H9 (cell line): ENCODE measurements at regions not wholly inside any gene's neighbourhood (a gene's known extent, or its start where the extent isn't known, plus 50 kb on each side); places are given as distances from the start of the nearest gene placed in this dataset.

ENCODE experiments used
- DNase-seq: peaks from one replicate; pipeline ENCODE4 v3.0.0-alpha.2; 2017
- H2AFZ ChIP-seq: one replicate; pipeline ENCODE4 v1.6.1; 2013; ENCODE audit warnings: mild to moderate bottlenecking, low read length, control low read depth, moderate library complexity
- H2AK5ac ChIP-seq: 2 replicates; pipeline ENCODE4 v1.6.1; 2013; ENCODE audit warnings: low read length, control low read depth, mixed read lengths; ENCODE audit not compliant: insufficient read length
- H2BK120ac ChIP-seq: one replicate; pipeline ENCODE4 v1.6.1; 2013; ENCODE audit warnings: low read depth, mild to moderate bottlenecking, low read length, control low read depth, inconsistent platforms; ENCODE audit not compliant: poor library complexity, severe bottlenecking
- H2BK12ac ChIP-seq: 2 replicates; pipeline ENCODE4 v1.6.1; 2013; ENCODE audit warnings: low read length, control low read depth, mixed read lengths, low read depth; ENCODE audit not compliant: insufficient read length
- H2BK15ac ChIP-seq: 2 replicates; pipeline ENCODE4 v1.6.1; 2013; ENCODE audit warnings: low read depth, low read length, control low read depth
- H2BK20ac ChIP-seq: one replicate; pipeline ENCODE4 v1.6.1; 2013; ENCODE audit warnings: low read depth, mild to moderate bottlenecking, low read length, control low read depth, inconsistent platforms; ENCODE audit not compliant: poor library complexity, severe bottlenecking
- H2BK5ac ChIP-seq: 2 replicates; pipeline ENCODE4 v1.6.1; 2013; ENCODE audit warnings: low read length, control low read depth, mixed read lengths; ENCODE audit not compliant: insufficient read length
- H3K14ac ChIP-seq: 2 replicates; pipeline ENCODE4 v1.6.1; 2013; ENCODE audit warnings: low read length, control low read depth; ENCODE audit not compliant: insufficient read depth
- H3K18ac ChIP-seq: 2 replicates; pipeline ENCODE4 v1.6.1; 2013; ENCODE audit warnings: low read depth, mild to moderate bottlenecking, mixed read lengths, low read length, control low read depth; ENCODE audit not compliant: insufficient read length
- H3K23ac ChIP-seq: 2 replicates; pipeline ENCODE4 v1.6.1; 2013; ENCODE audit warnings: low read length, control low read depth, mixed read lengths, low read depth; ENCODE audit not compliant: insufficient read length
- H3K23me2 ChIP-seq: 2 replicates; pipeline ENCODE4 v1.6.1; 2013; ENCODE audit warnings: low read depth, mild to moderate bottlenecking, mixed read lengths, low read length, control low read depth; ENCODE audit not compliant: insufficient read length, poor library complexity, severe bottlenecking
- H3K27ac ChIP-seq: 2 replicates; pipeline ENCODE4 v1.5.1; 2013; ENCODE audit warnings: low read length, control low read depth, mixed read lengths, low read depth; ENCODE audit not compliant: insufficient read length
- H3K27me3 ChIP-seq: 2 replicates; pipeline ENCODE4 v1.6.1; 2013; ENCODE audit warnings: low read length, control low read depth, inconsistent platforms; ENCODE audit not compliant: insufficient read depth
- H3K4ac ChIP-seq: 2 replicates; pipeline ENCODE4 v1.6.1; 2013; ENCODE audit warnings: low read depth, mild to moderate bottlenecking, control low read depth, inconsistent platforms, low read length, moderate library complexity
- H3K4me1 ChIP-seq: 2 replicates; pipeline ENCODE4 v1.6.1; 2013; ENCODE audit warnings: low read length, control low read depth, inconsistent platforms; ENCODE audit not compliant: insufficient read depth
- H3K4me2 ChIP-seq: 2 replicates; pipeline ENCODE4 v1.6.1; 2013; ENCODE audit warnings: low read length, control low read depth, mixed read lengths; ENCODE audit not compliant: insufficient read length, insufficient read depth
- H3K56ac ChIP-seq: 2 replicates; pipeline ENCODE4 v1.6.1; 2013; ENCODE audit warnings: low read depth, mild to moderate bottlenecking, mixed read lengths, low read length, control low read depth; ENCODE audit not compliant: insufficient read length
- H3K79me1 ChIP-seq: 2 replicates; pipeline ENCODE4 v1.6.1; 2013; ENCODE audit warnings: low read depth, mild to moderate bottlenecking, moderate library complexity, low read length, control low read depth, inconsistent platforms; ENCODE audit not compliant: insufficient read depth, poor library complexity, severe bottlenecking
- H3K79me2 ChIP-seq: 2 replicates; pipeline ENCODE4 v1.6.1; 2013; ENCODE audit warnings: low read length, control low read depth, inconsistent platforms; ENCODE audit not compliant: insufficient read depth
- H3K9ac ChIP-seq: 2 replicates; pipeline ENCODE4 v1.6.1; 2013; ENCODE audit warnings: low read length, control low read depth, mixed read lengths; ENCODE audit not compliant: insufficient read length; ENCODE audit errors: extremely low read depth
- H3K9me3 ChIP-seq: one replicate; pipeline ENCODE4 v1.6.1; 2013; ENCODE audit warnings: low read depth, low read length, inconsistent platforms; ENCODE audit not compliant: control insufficient read depth
- H3T11ph ChIP-seq: one replicate; pipeline ENCODE4 v1.6.1; 2013; ENCODE audit warnings: mild to moderate bottlenecking, low read length, control low read depth, inconsistent platforms
- H4K20me1 ChIP-seq: one replicate; pipeline ENCODE4 v1.6.1; 2013; ENCODE audit not compliant: control insufficient read depth, insufficient read length, insufficient read depth
- H4K5ac ChIP-seq: 2 replicates; pipeline ENCODE4 v1.6.1; 2013; ENCODE audit warnings: low read depth, mild to moderate bottlenecking, mixed read lengths, low read length, control low read depth; ENCODE audit not compliant: insufficient read length
- H4K8ac ChIP-seq: replicated peaks from 2 replicates; pipeline ENCODE4 v1.6.1; 2013; ENCODE audit warnings: low read length, control low read depth, mixed read lengths, low read depth; ENCODE audit not compliant: insufficient read length
- H4K91ac ChIP-seq: 2 replicates; pipeline ENCODE4 v1.6.1; 2013; ENCODE audit warnings: low read depth, mild to moderate bottlenecking, moderate library complexity, mixed read lengths, low read length, control low read depth; ENCODE audit not compliant: insufficient read length
- H3K27ac Mint-ChIP-seq, 3 experiments: 2 replicates in 2 of 3; 3 replicates in 1 of 3; pipeline ENCODE4 v1.8.0; 2020 to 2021; ENCODE audit warnings: mixed read lengths in 3 of 3, mild to moderate bottlenecking in 1 of 3, moderate library complexity in 1 of 3
- H3K27me3 Mint-ChIP-seq: 2 replicates; pipeline ENCODE4 v1.8.0; 2021; ENCODE audit warnings: low read depth, mild to moderate bottlenecking, moderate library complexity, mixed read lengths
- H3K36me3 Mint-ChIP-seq, 3 experiments: 2 replicates in 2 of 3; 3 replicates in 1 of 3; pipeline ENCODE4 v1.8.0; 2020 to 2021; ENCODE audit warnings: low read depth in 3 of 3, mixed read lengths in 3 of 3; ENCODE audit not compliant: insufficient read depth in 1 of 3
- H3K4me1 Mint-ChIP-seq, 2 experiments: 2 replicates each; pipeline ENCODE4 v1.8.0; 2020; ENCODE audit warnings: mixed read lengths in 2 of 2
- H3K4me3 Mint-ChIP-seq, 2 experiments: 2 replicates in 1 of 2; 3 replicates in 1 of 2; pipeline ENCODE4 v1.8.0; 2020 to 2021; ENCODE audit warnings: mild to moderate bottlenecking in 2 of 2, mixed read lengths in 2 of 2, moderate library complexity in 1 of 2
- H3K9me3 Mint-ChIP-seq, 2 experiments: 2 replicates in 1 of 2; 3 replicates in 1 of 2; pipeline ENCODE4 v1.8.0; 2020; ENCODE audit warnings: mild to moderate bottlenecking in 2 of 2, mixed read lengths in 2 of 2, moderate library complexity in 1 of 2
- CTCF ChIP-seq: fragments of 200-600 bp; sonication (generic); conservative IDR thresholded peaks from 3 replicates; pipeline ENCODE4 v1.8.0; 2021; ENCODE audit warnings: antibody characterized with exemption, mild to moderate bottlenecking
- WGBS: extraction: QIAGEN DNeasy Blood & Tissue Kit; methylation state at CpG from one replicate; pipeline ENCODE4 v1.1.7; 2013; ENCODE audit warnings: missing lambda C conversion rate, low lambda C conversion rate, mixed read lengths; ENCODE audit not compliant: insufficient read length; ENCODE audit errors: extremely low coverage; 5-methylcytosine and 5-hydroxymethylcytosine counted together

- Histone ChIP-seq H3K23ac (no peak overlapping the region), H4K20me1 (no peaks in the 10 kb centered on the region), H3K79me2 (no peaks in the 10 kb centered on the region), H4K5ac (no peak overlapping the region), H3K14ac (no peak overlapping the region), H2BK5ac (no peak overlapping the region), H3K4ac (no peak overlapping the region), H3K27ac (no peak overlapping the region), H3K56ac (no peak overlapping the region), H3K9me3 (no peaks in the 10 kb centered on the region), H2BK15ac (no peak overlapping the region), H3K79me1 (no peaks in the 10 kb centered on the region), H2BK20ac (no peak overlapping the region), H3K27me3 (no peaks in the 10 kb centered on the region), H3K4me1 (peaks cover 3% of the 10 kb centered on the region), H3K9ac (no peak overlapping the region), H4K8ac (no peak overlapping the region), H2BK120ac (no peak overlapping the region), H4K91ac (no peak overlapping the region), H2AK5ac (no peak overlapping the region), H3K18ac (no peak overlapping the region), H3K23me2 (no peaks in the 10 kb centered on the region), H2BK12ac (no peak overlapping the region), H3K4me2 (no peak overlapping the region), H2AFZ (no peak overlapping the region), H3T11ph (no peak overlapping the region)
- Mint-ChIP-seq H3K27me3 (0 out of 2 replicates have a peak, but pooled peaks cover 2% of the 10 kb centered on the region), H3K4me1 (peaks cover 10 to 11% of the 10 kb centered on the region in 2 experiments), H3K9me3 (peaks cover 3 to 4% of the 10 kb centered on the region in 2 experiments; a peak in 2 of 5 replicates), H3K4me3 (no peak overlapping the region), H3K27ac (no peak overlapping the region), H3K36me3 (no peaks in the 10 kb centered on the region)
- DNase-seq, result no peak
- TF ChIP-seq CTCF, result no peak
- WGBS, result no CpG with 5 or more reads among the region's 5 CpGs
Observed at GRCh38 chr4:15260758-15261157, 167.1 kb upstream of the C1QTNF7 start.
